HG03066 (cell line): ENCODE measurements at regions not wholly inside any gene's neighbourhood (a gene's known extent, or its start where the extent isn't known, plus 50 kb on each side); places are given as distances from the start of the nearest gene placed in this dataset.
"Not testable (repeated sequence)": the region's sequence is repeated elsewhere in the genome, so short reads cannot be mapped to it uniquely, and the experiment has no call there.

Experiments used
- ATAC-seq: cut with Tn5 transposase; IDR thresholded peaks from one replicate; pipeline ENCODE4 v1.9.1; 2021; ENCODE audit warnings: low read depth; ENCODE audit not compliant: unreplicated experiment

DNA sequence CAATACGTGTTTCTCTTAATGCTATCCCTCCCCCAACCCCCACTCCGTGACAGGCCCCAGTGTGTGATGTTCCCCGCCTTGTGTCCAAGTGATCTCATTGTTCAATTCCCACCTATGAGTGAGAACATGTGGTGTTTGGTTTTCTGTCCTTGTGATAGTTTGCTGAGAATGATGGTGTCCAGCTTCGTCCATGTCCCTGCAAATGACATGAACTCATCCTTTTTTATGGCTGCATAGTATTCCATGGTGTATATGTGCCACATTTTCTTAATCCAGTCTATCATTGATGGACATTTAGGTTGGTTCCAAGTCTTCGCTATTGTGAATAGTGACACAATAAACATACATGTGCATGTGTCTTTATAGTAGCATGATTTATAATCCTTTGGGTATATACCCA lies 52.5 kb downstream of the KIAA0408 start:
- not testable (repeated sequence) for ATAC-seq

- ATAC-seq: no peak
Measured at GRCh38 chr6:127406122-127406521, 53.1 kb downstream of the KIAA0408 start.

- ATAC-seq: no peak
Measured at GRCh38 chr6:127404594-127405178, 54.5 kb downstream of the KIAA0408 start.

DNA sequence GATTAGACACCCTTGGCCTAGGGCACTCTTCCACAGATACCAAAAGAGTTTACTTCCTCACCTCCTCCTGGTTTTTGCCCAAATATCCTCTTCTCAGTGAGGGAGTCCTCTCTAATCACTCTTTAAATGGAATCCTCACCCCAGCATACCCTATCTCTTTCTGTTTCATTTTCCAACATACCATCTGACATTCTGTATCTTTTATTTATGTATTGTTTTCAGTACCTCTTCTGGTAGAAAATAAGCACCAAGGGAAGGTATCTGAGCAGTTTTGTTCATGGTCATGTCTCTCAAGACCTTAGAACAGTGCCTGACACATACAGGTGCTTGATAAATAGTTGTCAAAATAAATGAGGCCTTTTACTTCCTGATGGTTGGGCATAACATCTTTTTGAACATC lies 55.1 kb downstream of the KIAA0408 start:
- ATAC-seq: peak; percentile 80

- peak; percentile 85 for ATAC-seq
Measured at GRCh38 chr6:127403636-127404035, 55.6 kb downstream of the KIAA0408 start.

- peak; percentile 24 for ATAC-seq
Measured at GRCh38 chr6:127402890-127403617, 56.1 kb downstream of the KIAA0408 start.

DNA sequence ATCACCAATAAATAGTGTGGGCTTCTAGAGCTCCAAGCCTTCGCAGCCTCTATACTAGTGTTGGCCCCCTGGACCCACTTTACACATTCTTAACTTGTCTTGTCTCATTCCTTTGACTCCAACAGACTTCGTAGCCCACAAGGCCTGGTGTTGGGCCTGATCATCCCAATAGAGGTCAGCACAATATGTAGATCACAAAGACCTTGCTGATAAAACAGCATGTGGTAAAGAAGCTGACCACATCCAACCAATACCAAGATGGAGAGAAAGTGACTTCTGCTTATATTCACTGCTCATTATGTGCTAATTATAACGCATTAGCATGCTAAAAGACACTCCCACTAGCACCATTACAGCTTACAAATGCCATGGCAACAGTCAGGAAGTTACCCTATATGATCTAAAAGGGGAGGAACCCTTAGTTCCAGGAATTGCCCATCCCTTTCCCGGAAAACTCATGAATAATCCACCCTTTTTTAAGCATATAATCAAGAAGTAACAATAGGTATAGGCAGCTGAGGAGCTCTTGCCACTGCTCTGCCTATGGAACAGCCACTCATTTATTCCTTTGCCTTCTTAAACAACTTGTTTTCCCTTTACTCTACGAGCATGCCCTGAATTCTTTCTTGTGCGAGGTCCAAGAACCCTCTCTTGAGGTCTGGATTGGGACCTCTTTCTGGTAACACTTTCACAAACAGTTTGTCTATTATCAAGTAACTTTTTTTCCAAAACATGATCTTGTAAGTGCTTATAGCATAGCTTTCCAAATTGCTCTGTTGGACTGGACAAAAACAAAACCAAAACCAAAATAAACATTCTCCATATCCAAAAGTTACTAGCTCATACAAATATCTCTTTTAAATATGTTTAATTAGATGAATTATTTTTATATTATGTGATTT lies 54.6 kb upstream of the ECHDC1 start:
- ATAC-seq: no peak

DNA sequence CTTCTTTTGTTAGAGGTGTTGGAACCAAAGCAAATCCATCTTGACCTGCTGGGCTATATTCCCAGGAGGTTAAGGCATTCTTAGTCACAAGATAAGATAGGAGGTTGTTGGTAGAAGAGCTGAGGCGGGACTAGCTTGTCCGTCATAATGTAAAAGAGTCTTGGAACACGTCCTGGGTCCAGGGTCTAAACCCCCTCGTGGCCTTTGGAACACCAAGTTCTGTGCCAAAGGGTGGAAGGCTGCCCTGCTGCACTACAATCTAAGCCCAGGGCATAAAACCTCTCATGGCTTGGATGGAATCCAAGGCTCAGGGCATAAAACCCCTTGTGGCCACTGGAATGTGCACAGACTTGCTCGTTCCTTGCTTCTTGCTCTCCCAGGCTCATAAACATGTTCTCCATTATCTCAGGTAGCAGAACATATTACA lies 53.8 kb upstream of the ECHDC1 start:
- not testable (repeated sequence) for ATAC-seq
